GM21423 (cell line): ENCODE measurements at regions not wholly inside any gene's neighbourhood (a gene's known extent, or its start where the extent isn't known, plus 50 kb on each side); places are given as distances from the start of the nearest gene placed in this dataset.
"Not testable (repeated sequence)": the region's sequence is repeated elsewhere in the genome, so short reads cannot be mapped to it uniquely, and the experiment has no call there.

Source experiments
- ATAC-seq: cut with Tn5 transposase; IDR thresholded peaks from one replicate; pipeline ENCODE4 v1.9.1; 2021; ENCODE audit warnings: mild to moderate bottlenecking, moderate library complexity; ENCODE audit not compliant: unreplicated experiment

GRCh38 chr12:93235881-93236280 lies 141.8 kb upstream of the NUDT4 start:
- ATAC-seq, result no peak

GRCh38 chr12:93237235-93237915 lies 140.3 kb upstream of the NUDT4 start:
- ATAC-seq, result no peak

GRCh38 chr12:93238512-93239262 lies 139.0 kb upstream of the NUDT4 start:
- not testable (repeated sequence) for ATAC-seq

GRCh38 chr12:93239789-93240188 lies 137.9 kb upstream of the NUDT4 start:
- not testable (repeated sequence) for ATAC-seq

- no peak for ATAC-seq
These were observed 135.4 kb upstream of the NUDT4 start for GRCh38 chr12:93242154-93242972.

- no peak for ATAC-seq
These were observed 134.4 kb upstream of the NUDT4 start for GRCh38 chr12:93243382-93243688.

GRCh38 chr12:93243689-93244513 lies 133.8 kb upstream of the NUDT4 start:
- no peak for ATAC-seq

- no peak for ATAC-seq
These were observed 133.1 kb upstream of the NUDT4 start for GRCh38 chr12:93244514-93245077.

- peak; percentile 77 for ATAC-seq
These were observed 132.2 kb upstream of the NUDT4 start for GRCh38 chr12:93245543-93245942.

- no peak for ATAC-seq
These were observed 130.3 kb upstream of the NUDT4 start for GRCh38 chr12:93247313-93247991.

GRCh38 chr12:93252221-93252620 lies 125.5 kb upstream of the NUDT4 start:
- ATAC-seq, result no peak

GRCh38 chr12:93254911-93255310 lies 122.8 kb upstream of the NUDT4 start:
- no peak for ATAC-seq

- ATAC-seq, result no peak
These were observed 121.3 kb upstream of the NUDT4 start for GRCh38 chr12:93256256-93256969.

GRCh38 chr12:93261505-93262094 lies 116.1 kb upstream of the NUDT4 start:
- ATAC-seq, result no peak

GRCh38 chr12:93272997-93273396 lies 104.7 kb upstream of the NUDT4 start:
- ATAC-seq, result no peak

- ATAC-seq, result no peak
These were observed 103.7 kb upstream of the NUDT4 start for GRCh38 chr12:93273834-93274564.

GRCh38 chr12:93274937-93275336 lies 102.8 kb upstream of the NUDT4 start:
- ATAC-seq, result no peak

GRCh38 chr12:93275589-93275988 lies 102.1 kb upstream of the NUDT4 start:
- ATAC-seq, result no peak
